AML-193 (cell line): ENCODE measurements at regions not wholly inside any gene's neighbourhood (a gene's known extent, or its start where the extent isn't known, plus 50 kb on each side); places are given as distances from the start of the nearest gene placed in this dataset.
A peak's percentile ranks its signal among the peaks of the same experiment; 100 is the strongest.
"Not testable (repeated sequence)": the region's sequence is repeated elsewhere in the genome, so short reads cannot be mapped to it uniquely, and the experiment has no call there.

ENCODE experiments used
- DNase-seq, 2 experiments: peaks; one replicate each; lab custom pipeline; 2025; lab: John Stamatoyannopoulos, UW

GRCh38 chr7:125845686-125846085 is 916.1 kb upstream of the POT1 start:
- DNase-seq, result no peak

- no peak for DNase-seq
These were observed 904.8 kb upstream of the POT1 start for GRCh38 chr7:125834421-125834820.

GRCh38 chr7:125833839-125834238 is 904.2 kb upstream of the POT1 start:
- DNase-seq, result no peak

GRCh38 chr7:125830743-125831142 is 901.1 kb upstream of the POT1 start:
- no peak for DNase-seq

- DNase-seq, result no peak
These were observed 898.6 kb upstream of the POT1 start for GRCh38 chr7:125828153-125828700.

GRCh38 chr7:125823538-125823937 is 893.9 kb upstream of the POT1 start:
- DNase-seq, result no peak

- DNase-seq, result no peak
These were observed 890.9 kb upstream of the POT1 start for GRCh38 chr7:125820495-125820894.

GRCh38 chr7:125814100-125814499 is 884.5 kb upstream of the POT1 start:
- DNase-seq, result no peak

- not testable (repeated sequence) for DNase-seq
These were observed 876.9 kb upstream of the POT1 start for GRCh38 chr7:125806491-125806890.

GRCh38 chr7:125804273-125804672 is 874.6 kb upstream of the POT1 start:
- no peak for DNase-seq

- DNase-seq, result no peak
These were observed 850.5 kb upstream of the POT1 start for GRCh38 chr7:125780153-125780552.

- DNase-seq, result no peak
These were observed 845.7 kb upstream of the POT1 start for GRCh38 chr7:125775317-125775716.

- DNase-seq, result no peak
These were observed 843.6 kb upstream of the POT1 start for GRCh38 chr7:125773113-125773785.

GRCh38 chr7:125747966-125748365 is 818.3 kb upstream of the POT1 start:
- no peak for DNase-seq

- no peak for DNase-seq
These were observed 816.9 kb upstream of the POT1 start for GRCh38 chr7:125746510-125746909.

GRCh38 chr7:125727215-125727614 is 797.6 kb upstream of the POT1 start:
- no peak for DNase-seq

- DNase-seq, result no peak
These were observed 766.0 kb upstream of the POT1 start for GRCh38 chr7:125695626-125696025.

GRCh38 chr7:125683156-125683555 is 753.5 kb upstream of the POT1 start:
- no peak for DNase-seq

GRCh38 chr7:125681508-125681907 is 751.9 kb upstream of the POT1 start:
- DNase-seq, result no peak

GRCh38 chr7:125678771-125679170 is 749.1 kb upstream of the POT1 start:
- DNase-seq, result no peak

GRCh38 chr7:125675640-125676039 is 746.0 kb upstream of the POT1 start:
- DNase-seq, result no peak

- no peak for DNase-seq
These were observed 745.5 kb upstream of the POT1 start for GRCh38 chr7:125675169-125675568.

GRCh38 chr7:125670926-125671572 is 741.4 kb upstream of the POT1 start:
- DNase-seq, result peak in 1 of 2 experiments; percentile 0
